Hematopoietic multipotent progenitor cell treated with erythropoietin and hydrocortisone succinate and interleukin-3 and kit ligand, for 6 days (in vitro differentiated cells): ENCODE measurements at regions not wholly inside any gene's neighbourhood (a gene's known extent, or its start where the extent isn't known, plus 50 kb on each side); places are given as distances from the start of the nearest gene placed in this dataset.
A peak's percentile ranks its signal among the peaks of the same experiment; 100 is the strongest.

Experiments used
- DNase-seq: peaks from one replicate; pipeline ENCODE4 v3.0.0-alpha.2; 2015

- peak; percentile 56 for DNase-seq
Measured at GRCh38 chr11:95717314-95717713, 72.3 kb downstream of the FAM76B start.

GRCh38 chr11:95716266-95716665, 73.3 kb downstream of the FAM76B start:
- no peak for DNase-seq

GRCh38 chr11:95715777-95716241, 73.8 kb downstream of the FAM76B start:
- peak; percentile 46 for DNase-seq

GRCh38 chr11:95714843-95715776, 74.5 kb downstream of the FAM76B start:
- DNase-seq = no peak

GRCh38 chr11:95713428-95713827, 76.2 kb downstream of the FAM76B start:
- DNase-seq = no peak

- DNase-seq = no peak
Measured at GRCh38 chr11:95711945-95712221, 77.7 kb downstream of the FAM76B start.

GRCh38 chr11:95711162-95711944, 78.2 kb downstream of the FAM76B start:
- DNase-seq = no peak

- DNase-seq = no peak
Measured at GRCh38 chr11:95708681-95709080, 80.9 kb downstream of the FAM76B start.

- DNase-seq = peak; percentile 44
Measured at GRCh38 chr11:95706974-95707387, 82.6 kb downstream of the FAM76B start.

GRCh38 chr11:95705485-95706124, 84.0 kb downstream of the FAM76B start:
- DNase-seq = peak; percentile 95

GRCh38 chr11:95704865-95705264, 84.7 kb downstream of the FAM76B start:
- no peak for DNase-seq

GRCh38 chr11:95703049-95703448, 86.5 kb downstream of the FAM76B start:
- DNase-seq = no peak

GRCh38 chr11:95702526-95702925, 87.1 kb downstream of the FAM76B start:
- no peak for DNase-seq

GRCh38 chr11:95700471-95700817, 89.1 kb downstream of the FAM76B start:
- DNase-seq = peak; percentile 36

GRCh38 chr11:95699631-95700470, 89.7 kb downstream of the FAM76B start:
- no peak for DNase-seq

- peak; percentile 39 for DNase-seq
Measured at GRCh38 chr11:95698676-95699557, 90.7 kb downstream of the FAM76B start.

GRCh38 chr11:95697614-95698408, 91.8 kb downstream of the FAM76B start:
- DNase-seq = peak; percentile 49

- DNase-seq = no peak
Measured at GRCh38 chr11:95695181-95695580, 94.4 kb downstream of the FAM76B start.

GRCh38 chr11:95693298-95693697, 96.3 kb downstream of the FAM76B start:
- no peak for DNase-seq

- DNase-seq = no peak
Measured at GRCh38 chr11:95692526-95693260, 96.9 kb downstream of the FAM76B start.
